ENCODE measurements at regions not wholly inside any gene's neighbourhood (a gene's known extent, or its start where the extent isn't known, plus 50 kb on each side); places are given as distances from the start of the nearest gene placed in this dataset.

DNA sequence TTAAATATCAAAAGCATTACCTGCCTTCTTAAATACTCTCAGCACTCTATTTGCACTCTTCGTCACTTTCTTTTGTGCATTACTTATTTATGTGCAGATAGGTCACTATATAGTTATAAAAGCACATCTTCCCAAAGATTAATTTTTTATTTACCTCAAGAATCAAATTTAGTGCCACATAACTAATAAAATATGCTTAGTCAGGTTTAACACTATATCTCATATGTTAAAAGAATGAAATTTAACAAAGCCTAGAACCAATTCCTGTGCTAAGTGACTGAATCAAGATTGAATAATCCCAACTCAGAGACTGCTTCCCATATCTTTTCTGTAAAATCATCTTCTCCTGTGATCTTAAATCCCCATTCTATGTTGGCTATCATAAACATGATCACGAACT, 957.5 kb upstream of the NXPH2 start:
- TF ChIP-seq, protein P1, sequence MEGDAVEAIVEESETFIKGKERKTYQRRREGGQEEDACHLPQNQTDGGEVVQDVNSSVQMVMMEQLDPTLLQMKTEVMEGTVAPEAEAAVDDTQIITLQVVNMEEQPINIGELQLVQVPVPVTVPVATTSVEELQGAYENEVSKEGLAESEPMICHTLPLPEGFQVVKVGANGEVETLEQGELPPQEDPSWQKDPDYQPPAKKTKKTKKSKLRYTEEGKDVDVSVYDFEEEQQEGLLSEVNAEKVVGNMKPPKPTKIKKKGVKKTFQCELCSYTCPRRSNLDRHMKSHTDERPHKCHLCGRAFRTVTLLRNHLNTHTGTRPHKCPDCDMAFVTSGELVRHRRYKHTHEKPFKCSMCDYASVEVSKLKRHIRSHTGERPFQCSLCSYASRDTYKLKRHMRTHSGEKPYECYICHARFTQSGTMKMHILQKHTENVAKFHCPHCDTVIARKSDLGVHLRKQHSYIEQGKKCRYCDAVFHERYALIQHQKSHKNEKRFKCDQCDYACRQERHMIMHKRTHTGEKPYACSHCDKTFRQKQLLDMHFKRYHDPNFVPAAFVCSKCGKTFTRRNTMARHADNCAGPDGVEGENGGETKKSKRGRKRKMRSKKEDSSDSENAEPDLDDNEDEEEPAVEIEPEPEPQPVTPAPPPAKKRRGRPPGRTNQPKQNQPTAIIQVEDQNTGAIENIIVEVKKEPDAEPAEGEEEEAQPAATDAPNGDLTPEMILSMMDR (IDR thresholded peaks at IDR 0.05; ENCODE audit: low read length): no peak
- no peak for TF ChIP-seq EZH2 (IDR thresholded peaks at IDR 0.05; ENCODE audit: borderline replicate concordance, low read length)
- no peak overlapping the region for H3K4me3 ChIP-seq (ENCODE audit: low read depth, low read length, poor library complexity, severe bottlenecking)
- no peak overlapping the region for H3K27ac ChIP-seq (ENCODE audit: low read depth, low read length, poor library complexity, severe bottlenecking)
- no peaks in the 10 kb centered on the region for H4K20me1 ChIP-seq (ENCODE audit: insufficient read depth, low read length)
- H3K36me3 ChIP-seq (ENCODE audit: insufficient read depth, low read length): no peaks in the 10 kb centered on the region
- H3K9me3 ChIP-seq (ENCODE audit: low read length): 0 out of 2 replicates have a peak, but pooled peaks cover 2% of the 10 kb centered on the region
- no peaks in the 10 kb centered on the region for H3K27me3 ChIP-seq (ENCODE audit: insufficient read depth, low read length)
- H3K4me1 ChIP-seq (ENCODE audit: insufficient read depth, low read length, severe bottlenecking): no peaks in the 10 kb centered on the region
- no peaks in the 10 kb centered on the region for H3K79me2 ChIP-seq (ENCODE audit: insufficient read depth, low read length)
- H2AFZ ChIP-seq (ENCODE audit: low read length): no peak overlapping the region
- no peaks in the 10 kb centered on the region for H3F3A ChIP-seq (ENCODE audit: insufficient read depth, low read length)
- no peak overlapping the region for H3K4me2 ChIP-seq (ENCODE audit: low read length)
- H3K9me2 ChIP-seq (ENCODE audit: low read depth, low read length): no peaks in the 10 kb centered on the region
- no peak overlapping the region for H3K9ac ChIP-seq (ENCODE audit: low read length)

DNA sequence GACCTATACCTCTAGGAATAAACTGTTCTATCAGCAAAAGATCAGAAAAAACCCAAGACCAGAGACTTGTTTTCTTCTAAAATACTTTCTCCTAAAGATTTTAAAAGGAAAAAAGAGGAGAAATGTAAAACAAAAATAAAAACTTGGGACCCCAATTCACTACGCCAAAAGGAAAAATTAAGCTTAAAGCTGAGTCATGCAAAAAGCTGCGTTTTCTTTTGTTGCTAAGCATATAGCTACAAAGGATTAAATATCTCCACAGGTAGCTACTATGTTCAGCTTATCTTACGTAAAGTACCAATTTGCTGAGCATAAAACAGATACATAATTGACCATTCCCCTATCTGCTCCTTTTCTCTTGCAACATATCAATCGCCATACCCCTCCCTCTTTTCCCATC, 950.0 kb upstream of the NXPH2 start:
- H3K4me2 ChIP-seq (ENCODE audit: low read length): no peak overlapping the region
- H3F3A ChIP-seq (ENCODE audit: insufficient read depth, low read length): no peaks in the 10 kb centered on the region
- no peak overlapping the region for H3K9ac ChIP-seq (ENCODE audit: low read length)
- no peaks in the 10 kb centered on the region for H3K9me2 ChIP-seq (ENCODE audit: low read depth, low read length)
- no peaks in the 10 kb centered on the region for H3K36me3 ChIP-seq (ENCODE audit: insufficient read depth, low read length)
- no peaks in the 10 kb centered on the region for H4K20me1 ChIP-seq (ENCODE audit: insufficient read depth, low read length)
- H3K27me3 ChIP-seq (ENCODE audit: insufficient read depth, low read length): no peaks in the 10 kb centered on the region
- H2AFZ ChIP-seq (ENCODE audit: low read length): no peak overlapping the region
- H3K79me2 ChIP-seq (ENCODE audit: insufficient read depth, low read length): no peaks in the 10 kb centered on the region
- H3K27ac ChIP-seq (ENCODE audit: low read depth, low read length, poor library complexity, severe bottlenecking): no peak overlapping the region
- no peak for TF ChIP-seq EZH2 (IDR thresholded peaks at IDR 0.05; ENCODE audit: borderline replicate concordance, low read length)
- TF ChIP-seq, protein P1 (IDR thresholded peaks at IDR 0.05; ENCODE audit: low read length): no peak
- H3K4me3 ChIP-seq (ENCODE audit: low read depth, low read length, poor library complexity, severe bottlenecking): no peak overlapping the region
- no peaks in the 10 kb centered on the region for H3K4me1 ChIP-seq (ENCODE audit: insufficient read depth, low read length, severe bottlenecking)
- H3K9me3 ChIP-seq (ENCODE audit: low read length): no peaks in the 10 kb centered on the region

- H4K20me1 ChIP-seq (ENCODE audit: insufficient read depth, low read length): no peaks in the 10 kb centered on the region
- H3K36me3 ChIP-seq (ENCODE audit: insufficient read depth, low read length): no peaks in the 10 kb centered on the region
- no peak overlapping the region for H3K9ac ChIP-seq (ENCODE audit: low read length)
- H3K27me3 ChIP-seq (ENCODE audit: insufficient read depth, low read length): no peaks in the 10 kb centered on the region
- no peaks in the 10 kb centered on the region for H3K9me3 ChIP-seq (ENCODE audit: low read length)
- no peak overlapping the region for H3K4me2 ChIP-seq (ENCODE audit: low read length)
- H3K27ac ChIP-seq (ENCODE audit: low read depth, low read length, poor library complexity, severe bottlenecking): no peak overlapping the region
- TF ChIP-seq, protein P1 (IDR thresholded peaks at IDR 0.05; ENCODE audit: low read length): no peak
- no peak for TF ChIP-seq EZH2 (IDR thresholded peaks at IDR 0.05; ENCODE audit: borderline replicate concordance, low read length)
- H2AFZ ChIP-seq (ENCODE audit: low read length): no peak overlapping the region
- H3K9me2 ChIP-seq (ENCODE audit: low read depth, low read length): no peaks in the 10 kb centered on the region
- H3F3A ChIP-seq (ENCODE audit: insufficient read depth, low read length): no peaks in the 10 kb centered on the region
- H3K79me2 ChIP-seq (ENCODE audit: insufficient read depth, low read length): no peaks in the 10 kb centered on the region
- H3K4me1 ChIP-seq (ENCODE audit: insufficient read depth, low read length, severe bottlenecking): no peaks in the 10 kb centered on the region
- H3K4me3 ChIP-seq (ENCODE audit: low read depth, low read length, poor library complexity, severe bottlenecking): no peak overlapping the region
Observed at GRCh38 chr2:139721411-139721995, 941.3 kb upstream of the NXPH2 start.

All from OCI-LY1 (cell line).